SK-N-SH treated with all-trans-retinoic acid at 6 μM for 48 hours (cell line): ENCODE measurements at regions not wholly inside any gene's neighbourhood (a gene's known extent, or its start where the extent isn't known, plus 50 kb on each side); places are given as distances from the start of the nearest gene placed in this dataset.

Experiments
- ARNTL ChIP-seq: fragments of 450-650 bp; formaldehyde crosslinking; IDR thresholded peaks from 2 replicates; pipeline ENCODE4 v1.5.0; 2020; ENCODE audit warnings: low read depth, mild to moderate bottlenecking, moderate library complexity, borderline replicate concordance
- ESRRG ChIP-seq: fragments of 250-450 bp; sonication (Bioruptor Pico); IDR thresholded peaks from 2 replicates; pipeline ENCODE4 v1.6.1; 2021; ENCODE audit warnings: mild to moderate bottlenecking
- GLIS3 ChIP-seq: fragments of 250-450 bp; sonication (Bioruptor Pico); IDR thresholded peaks from 2 replicates; pipeline ENCODE4 v1.5.0; 2020; ENCODE audit warnings: mild to moderate bottlenecking, moderate library complexity
- PPARA ChIP-seq: fragments of 250-450 bp; sonication (Bioruptor Pico); IDR thresholded peaks from 2 replicates; pipeline ENCODE4 v1.5.0; 2020; ENCODE audit warnings: mild to moderate bottlenecking, borderline replicate concordance
- TCF4 ChIP-seq: fragments of 250-450 bp; sonication (Bioruptor Pico); IDR thresholded peaks from 2 replicates; pipeline ENCODE4 v1.8.0; 2021; ENCODE audit warnings: mild to moderate bottlenecking, moderate library complexity, borderline replicate concordance
- TOX ChIP-seq: fragments of 250-450 bp; sonication (Bioruptor Pico); IDR thresholded peaks from 2 replicates; pipeline ENCODE4 v1.8.0; 2021; ENCODE audit warnings: mild to moderate bottlenecking, moderate library complexity, borderline replicate concordance
- ZFP3 ChIP-seq: fragments of 250-450 bp; sonication (Bioruptor Pico); IDR thresholded peaks from 2 replicates; pipeline ENCODE4 v1.5.0; 2020; ENCODE audit warnings: mild to moderate bottlenecking, moderate library complexity
- ZFP30 ChIP-seq: fragments of 450-650 bp; formaldehyde crosslinking; IDR thresholded peaks from 2 replicates; pipeline ENCODE4 v1.5.0; 2022; ENCODE audit warnings: mild to moderate bottlenecking, moderate library complexity
- ZNF70 ChIP-seq: fragments of 450-650 bp; formaldehyde crosslinking; IDR thresholded peaks from 2 replicates; pipeline ENCODE4 v1.5.0; 2020; ENCODE audit warnings: mild to moderate bottlenecking, moderate library complexity
- TF ChIP-seq, protein P1 (sequence below): fragments of 250-450 bp; sonication (Bioruptor Pico); IDR thresholded peaks from 2 replicates; pipeline ENCODE4 v1.8.0; 2020; ENCODE audit warnings: mild to moderate bottlenecking, moderate library complexity, borderline replicate concordance
- TF ChIP-seq, protein P2 (sequence below): fragments of 250-450 bp; sonication (Bioruptor Pico); IDR thresholded peaks from 2 replicates; pipeline ENCODE4 v1.8.0; 2021; ENCODE audit warnings: low read depth, mild to moderate bottlenecking, moderate library complexity, borderline replicate concordance
- TF ChIP-seq, protein P3 (sequence below): fragments of 250-450 bp; sonication (Bioruptor Pico); IDR thresholded peaks from 2 replicates; pipeline ENCODE4 v1.5.1; 2020; ENCODE audit warnings: low read depth, mild to moderate bottlenecking, moderate library complexity

DNA sequence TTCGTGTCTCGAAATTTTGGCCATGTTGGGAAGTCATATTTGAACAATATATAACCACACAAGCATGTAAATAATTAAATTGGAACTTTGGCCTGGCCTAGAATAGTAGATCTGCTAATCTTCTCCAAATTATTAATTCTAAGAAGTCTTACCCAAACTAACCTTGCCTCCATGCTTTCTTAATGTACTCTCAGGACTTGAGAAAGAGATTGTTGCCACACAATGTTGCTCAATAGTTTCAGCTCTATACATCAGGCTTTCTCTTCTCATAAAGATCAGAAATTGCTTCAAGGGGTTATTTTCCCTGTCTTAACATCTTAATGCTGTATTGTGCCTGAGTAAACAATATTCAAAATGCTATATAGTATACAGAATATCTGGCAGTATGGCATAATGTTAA is 202.7 kb upstream of the LRIG1 start:
- TF ChIP-seq TOX (CRISPR knock-in tag) (no peak), PPARA (no peak), ZNF70 (CRISPR knock-in tag) (no peak), ZFP3 (CRISPR knock-in tag) (no peak), ESRRG (CRISPR knock-in tag) (no peak), TCF4 (CRISPR knock-in tag) (no peak), ZFP30 (CRISPR knock-in tag) (no peak), ARNTL (no peak), GLIS3 (CRISPR knock-in tag) (no peak)
- TF ChIP-seq, protein P1, sequence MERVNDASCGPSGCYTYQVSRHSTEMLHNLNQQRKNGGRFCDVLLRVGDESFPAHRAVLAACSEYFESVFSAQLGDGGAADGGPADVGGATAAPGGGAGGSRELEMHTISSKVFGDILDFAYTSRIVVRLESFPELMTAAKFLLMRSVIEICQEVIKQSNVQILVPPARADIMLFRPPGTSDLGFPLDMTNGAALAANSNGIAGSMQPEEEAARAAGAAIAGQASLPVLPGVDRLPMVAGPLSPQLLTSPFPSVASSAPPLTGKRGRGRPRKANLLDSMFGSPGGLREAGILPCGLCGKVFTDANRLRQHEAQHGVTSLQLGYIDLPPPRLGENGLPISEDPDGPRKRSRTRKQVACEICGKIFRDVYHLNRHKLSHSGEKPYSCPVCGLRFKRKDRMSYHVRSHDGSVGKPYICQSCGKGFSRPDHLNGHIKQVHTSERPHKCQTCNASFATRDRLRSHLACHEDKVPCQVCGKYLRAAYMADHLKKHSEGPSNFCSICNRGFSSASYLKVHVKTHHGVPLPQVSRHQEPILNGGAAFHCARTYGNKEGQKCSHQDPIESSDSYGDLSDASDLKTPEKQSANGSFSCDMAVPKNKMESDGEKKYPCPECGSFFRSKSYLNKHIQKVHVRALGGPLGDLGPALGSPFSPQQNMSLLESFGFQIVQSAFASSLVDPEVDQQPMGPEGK (CRISPR knock-in tag): no peak
- TF ChIP-seq, protein P2, sequence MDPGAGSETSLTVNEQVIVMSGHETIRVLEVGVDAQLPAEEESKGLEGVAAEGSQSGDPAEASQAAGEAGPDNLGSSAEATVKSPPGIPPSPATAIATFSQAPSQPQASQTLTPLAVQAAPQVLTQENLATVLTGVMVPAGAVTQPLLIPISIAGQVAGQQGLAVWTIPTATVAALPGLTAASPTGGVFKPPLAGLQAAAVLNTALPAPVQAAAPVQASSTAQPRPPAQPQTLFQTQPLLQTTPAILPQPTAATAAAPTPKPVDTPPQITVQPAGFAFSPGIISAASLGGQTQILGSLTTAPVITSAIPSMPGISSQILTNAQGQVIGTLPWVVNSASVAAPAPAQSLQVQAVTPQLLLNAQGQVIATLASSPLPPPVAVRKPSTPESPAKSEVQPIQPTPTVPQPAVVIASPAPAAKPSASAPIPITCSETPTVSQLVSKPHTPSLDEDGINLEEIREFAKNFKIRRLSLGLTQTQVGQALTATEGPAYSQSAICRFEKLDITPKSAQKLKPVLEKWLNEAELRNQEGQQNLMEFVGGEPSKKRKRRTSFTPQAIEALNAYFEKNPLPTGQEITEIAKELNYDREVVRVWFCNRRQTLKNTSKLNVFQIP (CRISPR knock-in tag): no peak
- TF ChIP-seq, protein P3, sequence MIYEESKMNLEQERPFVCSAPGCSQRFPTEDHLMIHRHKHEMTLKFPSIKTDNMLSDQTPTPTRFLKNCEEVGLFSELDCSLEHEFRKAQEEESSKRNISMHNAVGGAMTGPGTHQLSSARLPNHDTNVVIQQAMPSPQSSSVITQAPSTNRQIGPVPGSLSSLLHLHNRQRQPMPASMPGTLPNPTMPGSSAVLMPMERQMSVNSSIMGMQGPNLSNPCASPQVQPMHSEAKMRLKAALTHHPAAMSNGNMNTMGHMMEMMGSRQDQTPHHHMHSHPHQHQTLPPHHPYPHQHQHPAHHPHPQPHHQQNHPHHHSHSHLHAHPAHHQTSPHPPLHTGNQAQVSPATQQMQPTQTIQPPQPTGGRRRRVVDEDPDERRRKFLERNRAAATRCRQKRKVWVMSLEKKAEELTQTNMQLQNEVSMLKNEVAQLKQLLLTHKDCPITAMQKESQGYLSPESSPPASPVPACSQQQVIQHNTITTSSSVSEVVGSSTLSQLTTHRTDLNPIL (CRISPR knock-in tag): no peak
